ENCODE measurements at regions not wholly inside any gene's neighbourhood (a gene's known extent, or its start where the extent isn't known, plus 50 kb on each side); places are given as distances from the start of the nearest gene placed in this dataset.

DNA sequence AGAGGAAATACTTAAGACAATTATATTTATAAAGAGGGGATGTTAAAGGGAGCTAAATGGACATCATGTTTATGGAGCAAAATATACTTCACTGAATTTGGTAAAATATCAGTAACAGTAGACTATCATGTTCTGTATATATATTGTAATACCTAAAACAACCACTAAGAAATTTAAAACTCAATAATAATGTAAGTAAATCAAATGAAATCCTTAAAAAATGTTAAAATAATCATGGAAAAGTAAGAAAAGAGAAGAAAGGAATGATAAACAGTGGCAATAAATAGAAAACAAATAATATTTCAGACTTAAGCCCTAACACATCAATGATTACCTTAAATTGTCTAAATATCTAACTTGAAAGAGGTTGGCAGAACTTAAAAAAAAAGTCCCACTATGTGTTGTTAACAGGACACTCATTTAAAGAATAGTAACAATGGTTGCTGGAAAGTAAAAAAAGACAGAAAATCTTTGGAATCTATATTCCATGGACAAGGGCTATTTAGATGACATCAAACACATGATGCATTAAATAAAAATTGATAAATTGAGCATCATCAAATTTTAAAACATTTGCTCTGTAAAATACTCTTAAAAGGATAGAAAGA is 842.2 kb upstream of the MAP3K7 start:
- Mint-ChIP-seq H3K36me3 (ENCODE audit: low read depth) (no peaks in the 10 kb centered on the region), H3K9me3 (peaks cover 3% of the 10 kb centered on the region), H3K4me1 (peaks cover 8% of the 10 kb centered on the region), H3K27ac (no peak overlapping the region), H3K27me3 (ENCODE audit: low read depth) (no peaks in the 10 kb centered on the region), H3K4me3 (no peak overlapping the region)
- TF ChIP-seq, protein P1, sequence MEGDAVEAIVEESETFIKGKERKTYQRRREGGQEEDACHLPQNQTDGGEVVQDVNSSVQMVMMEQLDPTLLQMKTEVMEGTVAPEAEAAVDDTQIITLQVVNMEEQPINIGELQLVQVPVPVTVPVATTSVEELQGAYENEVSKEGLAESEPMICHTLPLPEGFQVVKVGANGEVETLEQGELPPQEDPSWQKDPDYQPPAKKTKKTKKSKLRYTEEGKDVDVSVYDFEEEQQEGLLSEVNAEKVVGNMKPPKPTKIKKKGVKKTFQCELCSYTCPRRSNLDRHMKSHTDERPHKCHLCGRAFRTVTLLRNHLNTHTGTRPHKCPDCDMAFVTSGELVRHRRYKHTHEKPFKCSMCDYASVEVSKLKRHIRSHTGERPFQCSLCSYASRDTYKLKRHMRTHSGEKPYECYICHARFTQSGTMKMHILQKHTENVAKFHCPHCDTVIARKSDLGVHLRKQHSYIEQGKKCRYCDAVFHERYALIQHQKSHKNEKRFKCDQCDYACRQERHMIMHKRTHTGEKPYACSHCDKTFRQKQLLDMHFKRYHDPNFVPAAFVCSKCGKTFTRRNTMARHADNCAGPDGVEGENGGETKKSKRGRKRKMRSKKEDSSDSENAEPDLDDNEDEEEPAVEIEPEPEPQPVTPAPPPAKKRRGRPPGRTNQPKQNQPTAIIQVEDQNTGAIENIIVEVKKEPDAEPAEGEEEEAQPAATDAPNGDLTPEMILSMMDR (IDR thresholded peaks at IDR 0.05; ENCODE audit: unreplicated experiment in 3 of 3) = peak in 2 of 3 experiments; percentile 12 to 35

GRCh38 chr6:91428296-91428695 is 841.4 kb upstream of the MAP3K7 start:
- Mint-ChIP-seq H3K36me3 (ENCODE audit: low read depth) (no peaks in the 10 kb centered on the region), H3K27me3 (ENCODE audit: low read depth) (no peaks in the 10 kb centered on the region), H3K4me1 (no peaks in the 10 kb centered on the region), H3K4me3 (no peak overlapping the region), H3K27ac (no peak overlapping the region), H3K9me3 (peaks cover 3% of the 10 kb centered on the region)
- TF ChIP-seq, protein P1 (IDR thresholded peaks at IDR 0.05; ENCODE audit: unreplicated experiment in 3 of 3) = no peak

GRCh38 chr6:91420243-91420642 is 833.4 kb upstream of the MAP3K7 start:
- peaks cover 40% of the 10 kb centered on the region for H3K9me3 Mint-ChIP-seq
- H3K27ac Mint-ChIP-seq = no peak overlapping the region
- peaks cover 9% of the 10 kb centered on the region for H3K4me1 Mint-ChIP-seq
- TF ChIP-seq, protein P1 (IDR thresholded peaks at IDR 0.05; ENCODE audit: unreplicated experiment in 3 of 3) = no peak
- no peaks in the 10 kb centered on the region for H3K27me3 Mint-ChIP-seq (ENCODE audit: low read depth)
- no peaks in the 10 kb centered on the region for H3K36me3 Mint-ChIP-seq (ENCODE audit: low read depth)
- H3K4me3 Mint-ChIP-seq = no peak overlapping the region

GRCh38 chr6:91415031-91415605 is 828.2 kb upstream of the MAP3K7 start:
- Mint-ChIP-seq H3K36me3 (ENCODE audit: low read depth) (no peaks in the 10 kb centered on the region), H3K27ac (peak overlapping the region in 1 of 3 experiments; percentile 38), H3K4me3 (no peak overlapping the region), H3K27me3 (ENCODE audit: low read depth) (no peaks in the 10 kb centered on the region), H3K9me3 (peaks cover 31% of the 10 kb centered on the region), H3K4me1 (peaks cover 14% of the 10 kb centered on the region)
- TF ChIP-seq, protein P1 (IDR thresholded peaks at IDR 0.05; ENCODE audit: unreplicated experiment in 3 of 3) = no peak

DNA sequence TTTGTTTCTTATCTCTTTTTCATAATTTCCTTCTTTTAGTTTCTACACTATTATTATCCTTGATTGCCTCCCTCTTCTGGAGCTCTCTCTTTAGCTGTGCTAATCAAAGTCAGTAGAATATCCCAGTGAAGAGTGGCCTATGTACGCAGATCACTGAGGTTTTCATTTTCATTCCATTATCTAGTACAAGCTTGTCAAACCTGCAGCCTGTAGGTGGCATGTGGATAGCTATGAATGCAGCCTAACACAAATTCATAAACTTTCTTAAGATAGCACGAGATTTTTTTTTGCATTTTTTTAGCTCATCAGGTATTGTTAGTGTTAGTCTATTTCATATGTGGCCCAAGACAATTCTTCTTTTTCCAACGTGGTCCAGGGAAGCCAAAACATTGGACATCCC is 825.7 kb upstream of the MAP3K7 start:
- Mint-ChIP-seq H3K4me1 (peaks cover 18% of the 10 kb centered on the region), H3K9me3 (peaks cover 15% of the 10 kb centered on the region), H3K27ac (no peak overlapping the region), H3K4me3 (no peak overlapping the region), H3K36me3 (ENCODE audit: low read depth) (no peaks in the 10 kb centered on the region), H3K27me3 (ENCODE audit: low read depth) (no peaks in the 10 kb centered on the region)
- TF ChIP-seq, protein P1 (IDR thresholded peaks at IDR 0.05; ENCODE audit: unreplicated experiment in 3 of 3) = no peak

- Mint-ChIP-seq H3K9me3 (peaks cover 22% of the 10 kb centered on the region), H3K36me3 (ENCODE audit: low read depth) (no peaks in the 10 kb centered on the region), H3K4me1 (peaks cover 6% of the 10 kb centered on the region), H3K27ac (no peak overlapping the region), H3K4me3 (no peak overlapping the region), H3K27me3 (ENCODE audit: low read depth) (no peaks in the 10 kb centered on the region)
- TF ChIP-seq, protein P1 (IDR thresholded peaks at IDR 0.05; ENCODE audit: unreplicated experiment in 3 of 3) = no peak
Measured at GRCh38 chr6:91407706-91408105, 820.8 kb upstream of the MAP3K7 start.

All from nephron (organoid).